Panc1 (cell line): ENCODE measurements at regions not wholly inside any gene's neighbourhood (a gene's known extent, or its start where the extent isn't known, plus 50 kb on each side); places are given as distances from the start of the nearest gene placed in this dataset.
"Not testable (repeated sequence)": the region's sequence is repeated elsewhere in the genome, so short reads cannot be mapped to it uniquely, and the experiment has no call there.

Experiments used
- CTCF ChIP-seq: fragments of 450-650 bp; IDR thresholded peaks from 2 replicates; pipeline ENCODE4 v1.5.1; 2017; ENCODE audit warnings: mild to moderate bottlenecking
- POLR2AphosphoS5 ChIP-seq: IDR thresholded peaks from 2 replicates; pipeline ENCODE4 v1.6.1; 2012; ENCODE audit warnings: mild to moderate bottlenecking, low read depth, low read length, moderate library complexity
- TCF7L2 ChIP-seq: IDR thresholded peaks from 2 replicates; pipeline ENCODE4 v1.6.1; 2011; ENCODE audit warnings: mild to moderate bottlenecking, low read depth, low read length, inconsistent platforms

DNA sequence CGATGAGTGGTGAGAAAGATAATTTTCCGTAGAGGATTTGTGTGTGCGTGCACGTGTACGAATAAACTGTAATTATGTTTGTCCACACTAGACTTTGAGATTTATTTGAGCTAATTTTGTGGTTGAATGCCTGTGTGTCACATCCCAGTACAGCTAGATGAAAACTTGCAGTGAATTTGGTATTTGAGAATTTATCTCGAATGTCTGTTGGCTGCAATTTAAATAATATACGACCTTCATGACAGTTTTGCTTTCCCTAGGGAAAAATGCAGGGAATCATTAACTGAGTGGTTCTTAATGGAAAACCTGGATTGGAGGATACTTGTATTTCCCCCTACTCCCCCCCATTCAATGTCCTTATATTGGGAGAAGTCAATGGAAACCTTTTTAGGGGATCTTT is 124.8 kb downstream of the GOSR1 start:
- not testable (repeated sequence) for TF ChIP-seq CTCF, POLR2AphosphoS5, TCF7L2
